K562 (cell line): ENCODE measurements at regions not wholly inside any gene's neighbourhood (a gene's known extent, or its start where the extent isn't known, plus 50 kb on each side); places are given as distances from the start of the nearest gene placed in this dataset.

ENCODE experiments used
- ATAC-seq: fragments of 200-7000 bp; cut with Tn5 transposase; 3 replicates; pipeline ENCODE4 v1.9.1; 2020; ENCODE audit warnings: moderate library complexity
- BruUV-seq: library from RNA; stranded (reverse); fragments of 400-500 nt; replicated peaks from 2 replicates; lab custom pipeline; 2021; lab: Mats Ljungman, UMichigan
- CTCF ChIA-PET: fragments of 300-600 bp; formaldehyde crosslinking; extraction: SDS; loops from one replicate; lab custom pipeline; 2021; ENCODE audit warnings: low intra/inter-chr PET ratio; lab: Yijun Ruan, JAX
- POLR2A ChIA-PET: fragments of 300-600, 350-650 bp; sonication (Branson Sonifier 250); formaldehyde crosslinking; extraction: SDS; loops from one replicate; lab custom pipeline; 2021; ENCODE audit warnings: antibody characterized with exemption, inconsistent platforms; lab: Yijun Ruan, JAX
- DNase-seq, 4 experiments: peaks; one replicate each; pipeline versions ENCODE4 v3.0.0 to v3.0.0-alpha.2; 2011 to 2018; ENCODE audit warnings: low spot score in 3 of 4, mixed read lengths in 3 of 4; ENCODE audit errors: extremely low read depth in 1 of 4
- FAIRE-seq: peaks from 2 replicates; lab custom pipeline; 2011; peaks lifted over from hg19 to GRCh38; lab: Jason Lieb, UNC
- H2AFZ ChIP-seq: 2 replicates; pipeline ENCODE4 v1.6.0; 2011; ENCODE audit warnings: low read depth, low read length, control low read depth, inconsistent platforms
- H3K27ac ChIP-seq: fragments of 200-600 bp; 3 replicates; pipeline ENCODE4 v1.8.0; 2011; ENCODE audit warnings: low read depth, mild to moderate bottlenecking, control low read depth, inconsistent platforms, low read length, moderate library complexity, mixed read lengths; ENCODE audit errors: extremely low read depth
- H3K27me3 ChIP-seq, 2 experiments: fragments of 300-600 bp in 1 of 2; 2 replicates in 1 of 2; 3 replicates in 1 of 2; pipeline versions ENCODE4 v1.6.0 to v1.8.0; 2011; ENCODE audit warnings: inconsistent platforms in 2 of 2, low read length in 2 of 2, mild to moderate bottlenecking in 1 of 2, mixed read lengths in 1 of 2, moderate library complexity in 1 of 2; ENCODE audit not compliant: control insufficient read depth in 2 of 2, insufficient read depth in 2 of 2
- H3K36me3 ChIP-seq: fragments of 300-600 bp; 3 replicates; pipeline ENCODE4 v1.8.0; 2011; ENCODE audit warnings: mild to moderate bottlenecking, low read length, inconsistent platforms; ENCODE audit not compliant: control insufficient read depth, insufficient read depth
- H3K4me1 ChIP-seq, 2 experiments: fragments of 200-600 bp in 1 of 2; replicated peaks in 1 of 2; 2 replicates in 1 of 2; 3 replicates in 1 of 2; pipeline versions ENCODE4 v1.5.1 to v1.8.0; 2011; ENCODE audit warnings: inconsistent platforms in 2 of 2, low read length in 2 of 2, mild to moderate bottlenecking in 1 of 2, mixed read lengths in 1 of 2, moderate library complexity in 1 of 2; ENCODE audit not compliant: control insufficient read depth in 2 of 2, insufficient read depth in 2 of 2
- H3K4me2 ChIP-seq: 2 replicates; pipeline ENCODE4 v1.6.1; 2011; ENCODE audit warnings: low read length, control low read depth, inconsistent platforms, mixed read lengths; ENCODE audit not compliant: insufficient read depth
- H3K4me3 ChIP-seq: fragments of 200-600 bp; sonication (generic), shearing (Covaris generic); 2 replicates; pipeline ENCODE4 v1.5.1; 2016; ENCODE audit warnings: control low read depth, inconsistent platforms
- H3K79me2 ChIP-seq: fragments of 200-600 bp; 3 replicates; pipeline ENCODE4 v1.8.0; 2011; ENCODE audit warnings: low read length, inconsistent platforms; ENCODE audit not compliant: control insufficient read depth, insufficient read depth
- H3K9ac ChIP-seq, 2 experiments: 2 replicates each; pipeline versions ENCODE4 v1.6.0 to v1.6.1; 2011; ENCODE audit warnings: low read depth in 2 of 2, low read length in 2 of 2, control low read depth in 1 of 2, inconsistent platforms in 1 of 2, mild to moderate bottlenecking in 1 of 2, mixed read lengths in 1 of 2; ENCODE audit not compliant: insufficient read depth in 1 of 2
- H3K9me1 ChIP-seq: one replicate; pipeline ENCODE4 v1.6.0; 2011; ENCODE audit warnings: inconsistent platforms, mild to moderate bottlenecking, low read length, moderate library complexity; ENCODE audit not compliant: control insufficient read depth, insufficient read depth
- H3K9me3 ChIP-seq: replicated peaks from 2 replicates; pipeline ENCODE4 v1.5.1; 2011; ENCODE audit warnings: low read depth, low read length, inconsistent platforms; ENCODE audit not compliant: control insufficient read depth, insufficient read depth
- H4K20me1 ChIP-seq: replicated peaks from 2 replicates; pipeline ENCODE4 v1.6.1; 2011; ENCODE audit warnings: low read length, inconsistent platforms, mixed read lengths; ENCODE audit not compliant: control insufficient read depth, insufficient read depth
- ADNP ChIP-seq: fragments of 200-800 bp; sonication (Bioruptor generic); IDR thresholded peaks from 2 replicates; pipeline ENCODE4 v1.6.1; 2016; ENCODE audit warnings: missing genetic modification characterization, missing compliant biosample characterization
- BDP1 ChIP-seq: IDR thresholded peaks from 3 replicates; pipeline ENCODE4 v1.6.1; 2011; ENCODE audit not compliant: insufficient read length, insufficient read depth
- FOXP1 ChIP-seq: sonication (generic); formaldehyde crosslinking; IDR thresholded peaks from 2 replicates; pipeline ENCODE4 v1.8.0; 2022; ENCODE audit warnings: mild to moderate bottlenecking, missing genetic modification reagents
- GTF2E2 ChIP-seq: fragments of 200-800 bp; sonication (Bioruptor generic); IDR thresholded peaks from 2 replicates; pipeline ENCODE4 v1.6.1; 2016; ENCODE audit warnings: missing genetic modification characterization, missing compliant biosample characterization
- HBP1 ChIP-seq: fragments of 450-650 bp; formaldehyde crosslinking; IDR thresholded peaks from 2 replicates; pipeline ENCODE4 v1.4.0; 2022; ENCODE audit warnings: missing genetic modification characterization
- HMG20A ChIP-seq: fragments of 450-650 bp; formaldehyde crosslinking; conservative IDR thresholded peaks from 2 replicates; pipeline ENCODE4 v1.4.0; 2020; ENCODE audit warnings: mild to moderate bottlenecking, mixed read lengths
- MYBL2 ChIP-seq, 2 experiments: fragments of 450-650 bp in 1 of 2; sonication (generic) in 1 of 2; formaldehyde crosslinking in 1 of 2; IDR thresholded peaks; 2 replicates each; pipeline versions ENCODE4 v1.6.1 to v1.8.1; 2017 to 2022; ENCODE audit warnings: borderline replicate concordance in 1 of 2, inconsistent platforms in 1 of 2, low read depth in 1 of 2, mild to moderate bottlenecking in 1 of 2, missing genetic modification reagents in 1 of 2, moderate library complexity in 1 of 2
- NUFIP1 ChIP-seq: fragments of 450-650 bp; IDR thresholded peaks from 2 replicates; pipeline ENCODE4 v1.6.1; 2018; ENCODE audit not compliant: partially characterized antibody
- POLR2B ChIP-seq: fragments of 450-650 bp; IDR thresholded peaks from 2 replicates; pipeline ENCODE4 v1.6.1; 2018; ENCODE audit warnings: low read depth; ENCODE audit not compliant: partially characterized antibody
- SAFB ChIP-seq: fragments of 200-400 bp; formaldehyde crosslinking; IDR thresholded peaks from 2 replicates; pipeline ENCODE4 v1.6.1; 2017; ENCODE audit warnings: low read depth, low read length, borderline replicate concordance
- SOX6 ChIP-seq: fragments of 450-650 bp; IDR thresholded peaks from 2 replicates; pipeline ENCODE4 v1.6.1; 2014; ENCODE audit warnings: mild to moderate bottlenecking
- TBL1XR1 ChIP-seq, 2 experiments: IDR thresholded peaks; 2 replicates each; pipeline ENCODE4 v1.6.1; 2012; ENCODE audit warnings: improper control_type of control experiment in 2 of 2, low read length in 2 of 2, mild to moderate bottlenecking in 1 of 2
- ZNF146 ChIP-seq: IDR thresholded peaks from one replicate; pipeline ENCODE4 v1.6.1; 2018; ENCODE audit warnings: missing compliant biosample characterization; ENCODE audit not compliant: unreplicated experiment
- ZNF224 ChIP-seq: sonication (generic); formaldehyde crosslinking; IDR thresholded peaks from 2 replicates; pipeline ENCODE4 v1.8.0; 2022; ENCODE audit warnings: mild to moderate bottlenecking, missing genetic modification reagents
- ZNF699 ChIP-seq: fragments of 250-450 bp; sonication (Bioruptor Pico); IDR thresholded peaks from 2 replicates; pipeline ENCODE4 v1.8.0; 2021; ENCODE audit warnings: mild to moderate bottlenecking, moderate library complexity; ENCODE audit not compliant: insufficient replicate concordance
- ZNF717 ChIP-seq: fragments of 250-450 bp; sonication (Bioruptor Pico); IDR thresholded peaks from 2 replicates; pipeline ENCODE4 v1.5.0; 2021
- ZNF75A ChIP-seq: fragments of 450-650 bp; formaldehyde crosslinking; IDR thresholded peaks from 2 replicates; pipeline ENCODE4 v1.4.0; 2020; ENCODE audit warnings: mild to moderate bottlenecking
- ZNF780A ChIP-seq: fragments of 250-450 bp; sonication (Bioruptor Pico); IDR thresholded peaks from 2 replicates; pipeline ENCODE4 v1.5.0; 2021; ENCODE audit warnings: mild to moderate bottlenecking
- WGBS: fragments of 100-300 bp; shearing (Covaris generic); methylation state at CpG from one replicate; pipeline ENCODE4 v1.1.6; 2016; ENCODE audit warnings: low coverage, mixed read lengths; ENCODE audit not compliant: insufficient coverage; ENCODE audit errors: missing lambda C conversion rate; 5-methylcytosine and 5-hydroxymethylcytosine counted together
- in situ Hi-C: fragments of 300-500 bp; cut with MboI; formaldehyde crosslinking; loops from 4 replicates; pipeline ENCODE4 v1.15.0; 2018; ENCODE audit warnings: inconsistent platforms, mixed read lengths
- intact Hi-C: fragments of 100-400 bp; cut with micrococcal nuclease; formaldehyde crosslinking; loops from 2 replicates; pipeline ENCODE4 v1.14.2; 2022

DNA sequence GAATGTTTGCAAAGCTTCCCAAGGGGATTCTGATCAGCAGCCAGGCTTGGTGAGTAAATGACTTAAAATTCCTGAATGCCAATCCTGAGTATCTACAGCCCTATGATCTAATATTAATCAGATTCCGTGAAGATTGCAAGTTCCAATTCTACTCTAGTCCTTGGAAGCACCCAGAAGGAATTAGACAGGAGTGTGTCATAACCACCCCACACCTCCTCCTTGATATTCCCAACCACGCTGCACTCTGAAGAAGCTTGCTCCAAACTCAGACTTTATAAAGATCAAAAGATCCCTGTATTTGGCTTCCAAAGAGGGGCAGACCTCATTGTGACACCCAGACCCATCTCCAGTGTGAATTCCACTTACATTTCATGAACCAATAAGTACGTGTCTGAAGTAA lies 306.0 kb downstream of the BCL11B start:
- no peak overlapping the region for H3K27ac ChIP-seq
- CTCF ChIA-PET = no interaction called here
- no peak for DNase-seq
- H3K9me1 ChIP-seq = no peaks in the 10 kb centered on the region
- no peak overlapping the region for H2AFZ ChIP-seq
- TF ChIP-seq ADNP (tag) (no peak), TBL1XR1 (IDR thresholded peaks at IDR 0.05; ENCODE audit: low read length in 2 of 2) (no peak), SOX6 (no peak), BDP1 (no peak), ZNF146 (CRISPR knock-in tag) (no peak), NUFIP1 (no peak), ZNF717 (CRISPR knock-in tag) (no peak), HBP1 (CRISPR knock-in tag) (no peak), HMG20A (no peak), POLR2B (no peak), FOXP1 (CRISPR knock-in tag) (no peak), ZNF699 (CRISPR knock-in tag) (no peak), GTF2E2 (tag) (no peak), ZNF75A (CRISPR knock-in tag) (no peak), SAFB (no peak), ZNF224 (no peak), ZNF780A (CRISPR knock-in tag) (no peak), MYBL2 (IDR thresholded peaks at IDR 0.05; ENCODE audit: low read depth) (no peak), MYBL2 (CRISPR knock-in tag; IDR thresholded peaks at IDR 0.05; ENCODE audit: borderline replicate concordance) (no peak)
- H3K9ac ChIP-seq = no peak overlapping the region
- no peaks in the 10 kb centered on the region for H3K27me3 ChIP-seq
- no TSS peak for BruUV-seq
- H3K4me1 ChIP-seq = no peaks in the 10 kb centered on the region
- H3K9me3 ChIP-seq = no peaks in the 10 kb centered on the region
- H4K20me1 ChIP-seq = no peaks in the 10 kb centered on the region; the same call in 1 of the 2 replicates
- H3K4me3 ChIP-seq = no peak overlapping the region
- in situ Hi-C loops = no loop called here
- no peak for FAIRE-seq
- intact Hi-C loops = no loop called here
- no peak for ATAC-seq
- 0% methylated on average over 3 of the region's 3 CpGs for WGBS
- no peak overlapping the region for H3K4me2 ChIP-seq
- no peaks in the 10 kb centered on the region for H3K36me3 ChIP-seq
- H3K79me2 ChIP-seq = no peaks in the 10 kb centered on the region
- POLR2A ChIA-PET = interaction anchor here (0.6 kb wide), 1 partner anchor 13 kb away, joined by 4 read pairs; no protein-coding TSS in a partner anchor
